OCI-LY1 (cell line): ENCODE measurements at regions not wholly inside any gene's neighbourhood (a gene's known extent, or its start where the extent isn't known, plus 50 kb on each side); places are given as distances from the start of the nearest gene placed in this dataset.

Experiments used
- H2AFZ ChIP-seq: fragments of 200-600 bp; sonication (generic), shearing (Covaris generic); 2 replicates; pipeline ENCODE4 v1.6.0; 2014; ENCODE audit warnings: antibody characterized with exemption, mild to moderate bottlenecking, low read length
- H3F3A ChIP-seq: fragments of 200-600 bp; sonication (generic), shearing (Covaris generic); 2 replicates; pipeline ENCODE4 v1.6.0; 2014; ENCODE audit warnings: mild to moderate bottlenecking, antibody characterized with exemption, low read length, moderate library complexity; ENCODE audit not compliant: insufficient read depth
- H3K27ac ChIP-seq: fragments of 200-600 bp; sonication (generic); 2 replicates; pipeline ENCODE4 v1.5.1; 2014; ENCODE audit warnings: low read length, mixed run types, mild to moderate bottlenecking, low read depth; ENCODE audit not compliant: poor library complexity, severe bottlenecking
- H3K27me3 ChIP-seq: fragments of 200-600 bp; sonication (generic); 2 replicates; pipeline ENCODE4 v1.6.0; 2014; ENCODE audit warnings: antibody characterized with exemption, mild to moderate bottlenecking, low read length, moderate library complexity; ENCODE audit not compliant: insufficient read depth
- H3K36me3 ChIP-seq: fragments of 200-600 bp; sonication (generic); 2 replicates; pipeline ENCODE4 v1.6.1; 2014; ENCODE audit warnings: mild to moderate bottlenecking, antibody characterized with exemption, low read length, moderate library complexity, mixed read lengths; ENCODE audit not compliant: insufficient read depth
- H3K4me1 ChIP-seq: fragments of 200-600 bp; sonication (generic); 2 replicates; pipeline ENCODE4 v1.5.1; 2014; ENCODE audit warnings: mild to moderate bottlenecking, low read length, moderate library complexity; ENCODE audit not compliant: insufficient read depth, severe bottlenecking
- H3K4me2 ChIP-seq: fragments of 200-600 bp; sonication (generic), shearing (Covaris generic); 2 replicates; pipeline ENCODE4 v1.6.1; 2014; ENCODE audit warnings: low read length
- H3K4me3 ChIP-seq: fragments of 200-600 bp; sonication (generic); 2 replicates; pipeline ENCODE4 v1.5.1; 2014; ENCODE audit warnings: low read length, low read depth, mild to moderate bottlenecking, mixed read lengths; ENCODE audit not compliant: poor library complexity, severe bottlenecking
- H3K79me2 ChIP-seq: fragments of 200-600 bp; shearing (Covaris generic); 2 replicates; pipeline ENCODE4 v1.6.1; 2016; ENCODE audit warnings: mixed run types, low read length, mixed read lengths; ENCODE audit not compliant: insufficient read depth
- H3K9ac ChIP-seq: fragments of 200-600 bp; sonication (generic), shearing (Covaris generic); 2 replicates; pipeline ENCODE4 v1.6.1; 2014; ENCODE audit warnings: mild to moderate bottlenecking, low read length, mixed read lengths
- H3K9me2 ChIP-seq: fragments of 200-600 bp; sonication (generic), shearing (Covaris generic); 2 replicates; pipeline ENCODE4 v1.6.1; 2014; ENCODE audit warnings: low read depth, mild to moderate bottlenecking, low read length, mixed read lengths
- H3K9me3 ChIP-seq: fragments of 200-600 bp; shearing (Covaris generic); 2 replicates; pipeline ENCODE4 v1.6.1; 2014; ENCODE audit warnings: low read length, mixed read lengths
- H4K20me1 ChIP-seq: fragments of 200-600 bp; sonication (generic), shearing (Covaris generic); 2 replicates; pipeline ENCODE4 v1.6.0; 2016; ENCODE audit warnings: mild to moderate bottlenecking, low read length; ENCODE audit not compliant: insufficient read depth
- EZH2 ChIP-seq: fragments of 200-600 bp; sonication (generic), shearing (Covaris generic); IDR thresholded peaks from 2 replicates; pipeline ENCODE4 v1.8.0; 2017; ENCODE audit warnings: borderline replicate concordance, mixed run types, mild to moderate bottlenecking, antibody characterized with exemption, low read length, moderate library complexity, mixed read lengths
- TF ChIP-seq, protein P1 (sequence below): fragments of 200-600 bp; sonication (generic), shearing (Covaris generic); IDR thresholded peaks from 2 replicates; pipeline ENCODE4 v1.5.1; 2017; ENCODE audit warnings: mild to moderate bottlenecking, antibody characterized with exemption, low read length, moderate library complexity, mixed read lengths

DNA sequence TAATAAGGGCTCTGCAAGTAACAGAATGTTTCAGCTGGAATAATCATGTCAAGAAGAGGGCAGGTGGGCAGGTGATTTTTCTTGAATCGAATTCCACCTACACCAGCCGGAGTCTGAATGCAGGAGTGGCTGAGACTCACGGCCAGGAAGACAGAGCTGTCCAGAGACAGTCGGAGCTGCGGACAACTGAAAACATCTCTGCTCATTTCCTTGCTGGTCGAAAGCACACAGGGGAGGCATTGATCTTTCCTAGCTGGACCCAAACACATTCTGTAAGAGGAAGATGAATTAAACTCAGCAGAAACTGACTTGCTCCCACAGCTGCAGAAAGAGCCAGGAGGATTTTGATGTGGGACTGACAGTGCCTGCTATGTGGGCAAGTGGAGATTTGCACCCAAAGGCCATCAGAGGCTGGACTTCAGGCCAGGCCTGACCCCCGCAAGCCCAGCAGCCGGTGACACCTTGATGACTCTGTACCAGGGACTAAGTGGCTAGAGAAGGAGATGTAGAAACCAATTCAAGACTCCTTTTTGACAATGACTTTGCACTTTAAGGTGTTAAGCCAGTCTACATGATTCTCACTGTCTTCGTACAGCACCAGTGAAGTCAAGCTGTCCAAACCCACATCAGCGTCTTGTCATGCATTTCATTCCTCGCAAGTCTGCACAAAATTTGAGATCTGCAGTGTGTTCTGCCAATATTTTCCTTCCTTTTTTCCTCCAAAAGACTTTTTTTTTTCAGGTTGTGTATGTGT is 169.4 kb downstream of the TEX36 start:
- Histone ChIP-seq H3F3A (no peaks in the 10 kb centered on the region), H2AFZ (no peak overlapping the region), H3K36me3 (no peaks in the 10 kb centered on the region), H4K20me1 (no peaks in the 10 kb centered on the region), H3K9me2 (no peaks in the 10 kb centered on the region), H3K4me2 (no peak overlapping the region), H3K27me3 (no peaks in the 10 kb centered on the region; the same call in 1 of the 2 replicates), H3K9ac (no peak overlapping the region), H3K4me1 (no peaks in the 10 kb centered on the region), H3K4me3 (no peak overlapping the region), H3K79me2 (no peaks in the 10 kb centered on the region), H3K9me3 (no peaks in the 10 kb centered on the region), H3K27ac (no peak overlapping the region)
- TF ChIP-seq, protein P1, sequence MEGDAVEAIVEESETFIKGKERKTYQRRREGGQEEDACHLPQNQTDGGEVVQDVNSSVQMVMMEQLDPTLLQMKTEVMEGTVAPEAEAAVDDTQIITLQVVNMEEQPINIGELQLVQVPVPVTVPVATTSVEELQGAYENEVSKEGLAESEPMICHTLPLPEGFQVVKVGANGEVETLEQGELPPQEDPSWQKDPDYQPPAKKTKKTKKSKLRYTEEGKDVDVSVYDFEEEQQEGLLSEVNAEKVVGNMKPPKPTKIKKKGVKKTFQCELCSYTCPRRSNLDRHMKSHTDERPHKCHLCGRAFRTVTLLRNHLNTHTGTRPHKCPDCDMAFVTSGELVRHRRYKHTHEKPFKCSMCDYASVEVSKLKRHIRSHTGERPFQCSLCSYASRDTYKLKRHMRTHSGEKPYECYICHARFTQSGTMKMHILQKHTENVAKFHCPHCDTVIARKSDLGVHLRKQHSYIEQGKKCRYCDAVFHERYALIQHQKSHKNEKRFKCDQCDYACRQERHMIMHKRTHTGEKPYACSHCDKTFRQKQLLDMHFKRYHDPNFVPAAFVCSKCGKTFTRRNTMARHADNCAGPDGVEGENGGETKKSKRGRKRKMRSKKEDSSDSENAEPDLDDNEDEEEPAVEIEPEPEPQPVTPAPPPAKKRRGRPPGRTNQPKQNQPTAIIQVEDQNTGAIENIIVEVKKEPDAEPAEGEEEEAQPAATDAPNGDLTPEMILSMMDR: no peak
- no peak for TF ChIP-seq EZH2

DNA sequence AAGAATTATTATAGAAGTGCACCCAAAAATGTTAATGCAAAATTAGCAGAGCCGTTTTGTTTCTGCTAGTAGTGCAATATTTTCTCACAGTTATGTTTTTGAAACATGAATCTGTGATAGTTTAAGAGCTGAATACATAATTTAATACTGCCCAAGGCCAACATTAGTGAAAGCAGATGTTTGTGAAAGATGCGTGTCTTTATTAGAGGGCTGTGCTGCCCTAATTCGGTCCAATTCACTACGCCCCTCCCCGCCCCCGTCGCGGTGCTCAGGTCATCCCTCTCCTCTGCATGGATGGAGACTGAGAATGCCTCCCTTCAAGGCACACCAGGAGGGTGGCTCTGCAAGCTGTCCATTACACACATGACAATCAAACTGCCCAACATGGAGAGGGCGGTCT is 172.0 kb downstream of the TEX36 start:
- H3K4me2 ChIP-seq: no peak overlapping the region

DNA sequence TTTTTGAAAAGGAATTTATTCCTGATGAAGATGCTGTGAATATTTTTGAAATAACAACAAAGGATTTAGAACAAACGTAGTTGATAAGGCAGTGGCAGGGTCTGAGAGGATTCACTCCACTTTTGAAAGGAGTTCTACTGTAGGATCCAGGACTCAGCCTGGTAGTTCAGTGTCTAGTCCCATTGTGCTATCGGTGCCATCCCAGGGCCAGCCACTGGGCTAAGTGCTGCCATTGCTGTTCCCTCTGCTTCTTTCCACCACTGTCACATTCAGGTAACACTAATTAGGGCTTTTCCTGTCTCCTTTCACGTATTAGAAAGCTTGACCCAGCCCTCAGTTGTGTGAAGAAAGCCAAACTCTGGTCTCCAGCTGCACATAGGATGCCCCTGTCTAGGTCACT is 177.3 kb downstream of the TEX36 start:
- Histone ChIP-seq H4K20me1 (no peaks in the 10 kb centered on the region), H3K9me2 (no peaks in the 10 kb centered on the region), H2AFZ (no peak overlapping the region), H3K27me3 (peaks cover 3% of the 10 kb centered on the region; the same call in 1 of the 2 replicates), H3K36me3 (no peaks in the 10 kb centered on the region), H3K4me3 (no peak overlapping the region), H3K9ac (no peak overlapping the region), H3K4me2 (no peak overlapping the region), H3K79me2 (no peaks in the 10 kb centered on the region), H3F3A (no peaks in the 10 kb centered on the region), H3K4me1 (no peaks in the 10 kb centered on the region), H3K9me3 (no peaks in the 10 kb centered on the region), H3K27ac (no peak overlapping the region)
- no peak for TF ChIP-seq EZH2
- TF ChIP-seq, protein P1: no peak

More for the DNA sequence above, 172.0 kb downstream of the TEX36 start:
- no peaks in the 10 kb centered on the region for H3F3A ChIP-seq
- H3K27me3 ChIP-seq: no peaks in the 10 kb centered on the region; the same call in 1 of the 2 replicates
- no peaks in the 10 kb centered on the region for H3K36me3 ChIP-seq
- TF ChIP-seq, protein P1: no peak
- TF ChIP-seq EZH2: no peak
- H3K4me3 ChIP-seq: no peak overlapping the region
- no peak overlapping the region for H3K27ac ChIP-seq
- H3K79me2 ChIP-seq: no peaks in the 10 kb centered on the region
- no peak overlapping the region for H2AFZ ChIP-seq
- H3K9me2 ChIP-seq: no peaks in the 10 kb centered on the region
- H3K4me1 ChIP-seq: no peaks in the 10 kb centered on the region
- H3K9me3 ChIP-seq: no peaks in the 10 kb centered on the region
- H3K9ac ChIP-seq: no peak overlapping the region
- no peaks in the 10 kb centered on the region for H4K20me1 ChIP-seq
